Endothelial cell (in vitro differentiated cells): ENCODE measurements at regions not wholly inside any gene's neighbourhood (a gene's known extent, or its start where the extent isn't known, plus 50 kb on each side); places are given as distances from the start of the nearest gene placed in this dataset.

ENCODE experiments used
- DNase-seq: peaks from one replicate; pipeline ENCODE4 v3.0.0; 2021; ENCODE audit warnings: low spot score
- H3K27ac Mint-ChIP-seq: one replicate; pipeline ENCODE4 v1.8.0; 2021; ENCODE audit warnings: mixed read lengths, inconsistent platforms; ENCODE audit not compliant: unreplicated experiment
- H3K27me3 Mint-ChIP-seq: one replicate; pipeline ENCODE4 v1.8.0; 2021; ENCODE audit warnings: mild to moderate bottlenecking, moderate library complexity, mixed read lengths, inconsistent platforms; ENCODE audit not compliant: unreplicated experiment
- H3K36me3 Mint-ChIP-seq: one replicate; pipeline ENCODE4 v1.8.0; 2021; ENCODE audit warnings: mild to moderate bottlenecking, low read depth, mixed read lengths, inconsistent platforms; ENCODE audit not compliant: unreplicated experiment
- H3K4me1 Mint-ChIP-seq: one replicate; pipeline ENCODE4 v1.8.0; 2021; ENCODE audit warnings: mild to moderate bottlenecking, mixed read lengths, inconsistent platforms; ENCODE audit not compliant: unreplicated experiment
- H3K4me3 Mint-ChIP-seq: one replicate; pipeline ENCODE4 v1.8.0; 2021; ENCODE audit warnings: mild to moderate bottlenecking, mixed read lengths, inconsistent platforms; ENCODE audit not compliant: unreplicated experiment
- H3K9me3 Mint-ChIP-seq: one replicate; pipeline ENCODE4 v1.8.0; 2021; ENCODE audit warnings: mixed read lengths, inconsistent platforms; ENCODE audit not compliant: unreplicated experiment
- CTCF ChIP-seq: fragments of 200-600 bp; sonication (generic); IDR thresholded peaks from one replicate; pipeline ENCODE4 v1.5.0; 2021; ENCODE audit warnings: antibody characterized with exemption; ENCODE audit not compliant: unreplicated experiment

- Mint-ChIP-seq H3K36me3 (no peaks in the 10 kb centered on the region), H3K4me1 (no peaks in the 10 kb centered on the region), H3K9me3 (peaks cover 4% of the 10 kb centered on the region), H3K27me3 (peaks cover 3% of the 10 kb centered on the region), H3K4me3 (no peak overlapping the region), H3K27ac (no peak overlapping the region)
- TF ChIP-seq CTCF, result no peak
- no peak for DNase-seq
These were observed 84.2 kb upstream of the IKZF1 start for GRCh38 chr7:50220273-50220672.

- Mint-ChIP-seq H3K9me3 (peaks cover 4% of the 10 kb centered on the region), H3K36me3 (no peaks in the 10 kb centered on the region), H3K4me3 (no peak overlapping the region), H3K27ac (no peak overlapping the region), H3K4me1 (peaks cover 3% of the 10 kb centered on the region), H3K27me3 (peaks cover 8% of the 10 kb centered on the region)
- no peak for TF ChIP-seq CTCF
- DNase-seq, result no peak
These were observed 86.7 kb upstream of the IKZF1 start for GRCh38 chr7:50217821-50218281.

- H3K36me3 Mint-ChIP-seq, result no peaks in the 10 kb centered on the region
- no peak for DNase-seq
- peaks cover 8% of the 10 kb centered on the region for H3K27me3 Mint-ChIP-seq
- peaks cover 3% of the 10 kb centered on the region for H3K9me3 Mint-ChIP-seq
- peaks cover 3% of the 10 kb centered on the region for H3K4me1 Mint-ChIP-seq
- no peak overlapping the region for H3K27ac Mint-ChIP-seq
- no peak overlapping the region for H3K4me3 Mint-ChIP-seq
- no peak for TF ChIP-seq CTCF
These were observed 87.1 kb upstream of the IKZF1 start for GRCh38 chr7:50217401-50217800.

GRCh38 chr7:50216626-50217025, 87.9 kb upstream of the IKZF1 start:
- no peak overlapping the region for H3K27ac Mint-ChIP-seq
- no peaks in the 10 kb centered on the region for H3K36me3 Mint-ChIP-seq
- H3K4me3 Mint-ChIP-seq, result no peak overlapping the region
- H3K4me1 Mint-ChIP-seq, result peaks cover 3% of the 10 kb centered on the region
- no peak for DNase-seq
- TF ChIP-seq CTCF, result no peak
- no peaks in the 10 kb centered on the region for H3K9me3 Mint-ChIP-seq
- H3K27me3 Mint-ChIP-seq, result peaks cover 12% of the 10 kb centered on the region

GRCh38 chr7:50214771-50215170, 89.7 kb upstream of the IKZF1 start:
- Mint-ChIP-seq H3K36me3 (no peaks in the 10 kb centered on the region), H3K27me3 (peaks cover 12% of the 10 kb centered on the region), H3K9me3 (no peaks in the 10 kb centered on the region), H3K4me3 (no peak overlapping the region), H3K4me1 (peaks cover 3% of the 10 kb centered on the region), H3K27ac (no peak overlapping the region)
- no peak for DNase-seq
- no peak for TF ChIP-seq CTCF
